ENCODE measurements at regions not wholly inside any gene's neighbourhood (a gene's known extent, or its start where the extent isn't known, plus 50 kb on each side); places are given as distances from the start of the nearest gene placed in this dataset.

GRCh38 chr14:56738020-56738419 lies 72.3 kb downstream of the OTX2 start:
- H4K5ac ChIP-seq (ENCODE audit: low read depth, low read length): no peak overlapping the region
- no peak overlapping the region for H2AK9ac ChIP-seq (replicated peaks; ENCODE audit: low read depth, low read length, poor library complexity)
- no peak overlapping the region for H3K4ac ChIP-seq (ENCODE audit: low read depth, low read length)
- H2BK15ac ChIP-seq (ENCODE audit: low read depth, low read length): no peak overlapping the region
- H3K4me1 ChIP-seq (ENCODE audit: control insufficient read depth, insufficient read depth, low read length): no peaks in the 10 kb centered on the region
- dilution Hi-C loops (cut with HindIII; ENCODE audit: low sequenced_read_pairs, unreplicated experiment) (no loop called here), intact Hi-C loops (cut with micrococcal nuclease) (no loop called here), in situ Hi-C loops (cut with MboI; ENCODE audit: low sequenced_read_pairs) (no loop called here)
- H2BK120ac ChIP-seq (ENCODE audit: low read depth, low read length): no peak overlapping the region
- H3K4me2 ChIP-seq (ENCODE audit: low read depth, low read length): no peak overlapping the region
- no peak overlapping the region for H4K91ac ChIP-seq (ENCODE audit: insufficient read depth, low read depth, low read length)
- POLR2A ChIA-PET (ENCODE audit: unreplicated experiment): no interaction called here
- no peaks in the 10 kb centered on the region for H3K9me3 ChIP-seq (ENCODE audit: control insufficient read depth, insufficient read depth, low read length)
- BruUV-seq (replicated peaks): no TSS peak
- no peak for DNase-seq
- H4K20me1 ChIP-seq (ENCODE audit: insufficient read depth, low read length): no peaks in the 10 kb centered on the region
- H4K8ac ChIP-seq (ENCODE audit: low read depth in 2 of 2, low read length in 2 of 2): no peak overlapping the region
- no peak overlapping the region for H2AFZ ChIP-seq (replicated peaks; ENCODE audit: low read length, poor library complexity)
- H3K56ac ChIP-seq (ENCODE audit: extremely low read depth, insufficient read depth, low read length): no peak overlapping the region
- no peak for ATAC-seq (ENCODE audit: low read depth)
- H3K9ac ChIP-seq (ENCODE audit: low read depth, low read length): no peak overlapping the region
- H3K4me3 ChIP-seq (ENCODE audit: insufficient read depth, low read depth, low read length): no peak overlapping the region
- H3K14ac ChIP-seq (replicated peaks; ENCODE audit: low read depth, low read length): no peak overlapping the region
- no peak for TF ChIP-seq NFE2L2 (IDR thresholded peaks at IDR 0.05; ENCODE audit: low read depth, low read length)
- no peak for TF ChIP-seq MAZ (IDR thresholded peaks at IDR 0.05; ENCODE audit: borderline replicate concordance, low read depth, low read length)
- TF ChIP-seq, protein P1, sequence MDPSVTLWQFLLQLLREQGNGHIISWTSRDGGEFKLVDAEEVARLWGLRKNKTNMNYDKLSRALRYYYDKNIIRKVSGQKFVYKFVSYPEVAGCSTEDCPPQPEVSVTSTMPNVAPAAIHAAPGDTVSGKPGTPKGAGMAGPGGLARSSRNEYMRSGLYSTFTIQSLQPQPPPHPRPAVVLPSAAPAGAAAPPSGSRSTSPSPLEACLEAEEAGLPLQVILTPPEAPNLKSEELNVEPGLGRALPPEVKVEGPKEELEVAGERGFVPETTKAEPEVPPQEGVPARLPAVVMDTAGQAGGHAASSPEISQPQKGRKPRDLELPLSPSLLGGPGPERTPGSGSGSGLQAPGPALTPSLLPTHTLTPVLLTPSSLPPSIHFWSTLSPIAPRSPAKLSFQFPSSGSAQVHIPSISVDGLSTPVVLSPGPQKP (IDR thresholded peaks at IDR 0.05; ENCODE audit: borderline replicate concordance, low read depth, low read length): no peak
- TF ChIP-seq RAD21 (IDR thresholded peaks at IDR 0.05; ENCODE audit: low read length): no peak
- no peak for TF ChIP-seq POLR2A (IDR thresholded peaks at IDR 0.05; ENCODE audit: low read depth, low read length)
- no peak for TF ChIP-seq MXI1 (IDR thresholded peaks at IDR 0.05; ENCODE audit: borderline replicate concordance, low read depth, low read length)
- TF ChIP-seq SMC3 (IDR thresholded peaks at IDR 0.05; ENCODE audit: low read depth, low read length): no peak
- TF ChIP-seq CHD1 (IDR thresholded peaks at IDR 0.05; ENCODE audit: low read depth, low read length): no peak
- no peak for TF ChIP-seq CEBPB (IDR thresholded peaks at IDR 0.05; ENCODE audit: low read depth, low read length)
- no peak for TF ChIP-seq USF2 (IDR thresholded peaks at IDR 0.05; ENCODE audit: low read depth, low read length)
- TF ChIP-seq FOS (IDR thresholded peaks at IDR 0.05; ENCODE audit: low read depth, low read length): no peak
- TF ChIP-seq, protein P2, sequence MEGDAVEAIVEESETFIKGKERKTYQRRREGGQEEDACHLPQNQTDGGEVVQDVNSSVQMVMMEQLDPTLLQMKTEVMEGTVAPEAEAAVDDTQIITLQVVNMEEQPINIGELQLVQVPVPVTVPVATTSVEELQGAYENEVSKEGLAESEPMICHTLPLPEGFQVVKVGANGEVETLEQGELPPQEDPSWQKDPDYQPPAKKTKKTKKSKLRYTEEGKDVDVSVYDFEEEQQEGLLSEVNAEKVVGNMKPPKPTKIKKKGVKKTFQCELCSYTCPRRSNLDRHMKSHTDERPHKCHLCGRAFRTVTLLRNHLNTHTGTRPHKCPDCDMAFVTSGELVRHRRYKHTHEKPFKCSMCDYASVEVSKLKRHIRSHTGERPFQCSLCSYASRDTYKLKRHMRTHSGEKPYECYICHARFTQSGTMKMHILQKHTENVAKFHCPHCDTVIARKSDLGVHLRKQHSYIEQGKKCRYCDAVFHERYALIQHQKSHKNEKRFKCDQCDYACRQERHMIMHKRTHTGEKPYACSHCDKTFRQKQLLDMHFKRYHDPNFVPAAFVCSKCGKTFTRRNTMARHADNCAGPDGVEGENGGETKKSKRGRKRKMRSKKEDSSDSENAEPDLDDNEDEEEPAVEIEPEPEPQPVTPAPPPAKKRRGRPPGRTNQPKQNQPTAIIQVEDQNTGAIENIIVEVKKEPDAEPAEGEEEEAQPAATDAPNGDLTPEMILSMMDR (conservative IDR thresholded peaks at IDR 0.05; ENCODE audit: low read depth, low read length): no peak
- no peak overlapping the region for H2AK5ac ChIP-seq (ENCODE audit: low read depth, low read length)
- no peaks in the 10 kb centered on the region for H3K79me1 ChIP-seq (ENCODE audit: low read depth in 1 of 2, low read length in 2 of 2)
- no peak overlapping the region for H3K27ac ChIP-seq (ENCODE audit: insufficient read depth, low read length)
- WGBS, 2 experiments (ENCODE audit: extremely low coverage in 2 of 2, insufficient read length in 1 of 2): no CpG with 5 or more reads among the region's 1 CpG
- CTCF ChIA-PET: no interaction called here
- H2BK20ac ChIP-seq (ENCODE audit: low read depth, low read length): no peak overlapping the region
- no peak overlapping the region for H2BK5ac ChIP-seq (ENCODE audit: low read depth, low read length, poor library complexity, severe bottlenecking)
- no peak overlapping the region for H3K23ac ChIP-seq (ENCODE audit: low read depth, low read length)
- H3K9me1 ChIP-seq (ENCODE audit: insufficient read depth, low read length): no peaks in the 10 kb centered on the region
- peaks cover 2% of the 10 kb centered on the region; the same call in 1 of the 2 replicates for H3K27me3 ChIP-seq (ENCODE audit: control insufficient read depth, insufficient read depth, low read length)
- H3K18ac ChIP-seq (ENCODE audit: low read depth, low read length): no peak overlapping the region
- H3K36me3 ChIP-seq (ENCODE audit: control insufficient read depth, insufficient read depth, low read length): no peaks in the 10 kb centered on the region

Measured in IMR-90 (cell line).